ENCODE measurements at regions not wholly inside any gene's neighbourhood (a gene's known extent, or its start where the extent isn't known, plus 50 kb on each side); places are given as distances from the start of the nearest gene placed in this dataset.
"Not testable (repeated sequence)": the region's sequence is repeated elsewhere in the genome, so short reads cannot be mapped to it uniquely, and the experiment has no call there.

DNA sequence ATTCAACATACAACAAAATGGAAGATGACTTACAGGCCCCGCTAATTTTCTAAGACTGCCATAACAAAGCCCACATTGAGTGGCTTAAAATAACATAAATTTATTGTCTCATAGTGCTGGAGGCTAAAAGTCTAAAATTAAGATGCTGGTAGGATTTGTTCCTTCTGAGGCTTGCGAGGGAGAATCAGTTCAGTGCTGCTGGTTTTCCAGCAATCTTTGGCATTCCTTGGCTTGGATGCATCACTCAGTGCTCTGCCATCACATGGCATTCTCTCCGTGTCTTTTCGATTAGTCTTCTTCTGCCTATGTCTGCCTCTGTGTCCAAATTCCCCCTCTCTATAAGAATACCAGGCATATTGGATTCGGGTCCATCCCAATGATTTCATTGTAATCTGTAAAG lies 959.3 kb upstream of the TMEFF2 start:
- no peak for DNase-seq (ENCODE audit: low read depth)

DNA sequence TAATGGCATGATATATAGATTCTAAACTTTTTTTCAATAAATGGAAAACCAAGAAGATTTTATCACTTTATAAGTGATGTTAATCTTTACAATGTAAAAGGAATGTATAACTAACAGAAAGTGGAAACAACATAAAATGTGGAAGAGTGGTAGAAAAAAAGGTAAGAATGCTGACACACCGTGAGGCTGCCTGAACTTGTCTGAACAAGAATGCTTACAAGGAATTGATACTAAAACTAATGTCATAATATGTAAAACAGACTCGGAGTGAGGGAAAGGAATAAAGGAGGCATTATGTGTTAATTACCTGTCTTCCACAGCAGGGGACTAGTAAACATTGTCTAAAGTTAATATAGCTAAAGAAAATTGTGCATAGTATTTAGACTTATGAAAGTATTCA lies 958.8 kb upstream of the TMEFF2 start:
- no peak for DNase-seq (ENCODE audit: low read depth)

DNA sequence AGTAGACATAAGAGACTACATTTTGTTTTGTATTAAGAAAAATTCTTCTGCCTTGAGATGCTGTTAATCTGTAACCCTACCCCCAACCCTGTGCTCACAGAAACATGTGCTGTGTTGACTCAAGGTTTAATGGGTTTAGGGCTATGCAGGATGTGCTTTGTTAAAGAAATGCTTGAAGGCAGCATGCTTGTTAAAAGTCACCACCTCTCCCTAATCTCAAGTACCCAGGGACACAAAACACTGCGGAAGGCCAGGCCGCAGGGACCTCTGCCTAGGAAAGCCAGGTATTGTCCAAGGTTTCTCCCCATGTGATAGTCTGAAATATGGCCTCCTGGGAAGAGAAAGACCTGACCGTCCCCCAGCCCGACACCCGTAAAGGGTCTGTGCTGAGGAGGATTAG lies 947.7 kb upstream of the TMEFF2 start:
- DNase-seq (ENCODE audit: low read depth): not testable (repeated sequence)

DNA sequence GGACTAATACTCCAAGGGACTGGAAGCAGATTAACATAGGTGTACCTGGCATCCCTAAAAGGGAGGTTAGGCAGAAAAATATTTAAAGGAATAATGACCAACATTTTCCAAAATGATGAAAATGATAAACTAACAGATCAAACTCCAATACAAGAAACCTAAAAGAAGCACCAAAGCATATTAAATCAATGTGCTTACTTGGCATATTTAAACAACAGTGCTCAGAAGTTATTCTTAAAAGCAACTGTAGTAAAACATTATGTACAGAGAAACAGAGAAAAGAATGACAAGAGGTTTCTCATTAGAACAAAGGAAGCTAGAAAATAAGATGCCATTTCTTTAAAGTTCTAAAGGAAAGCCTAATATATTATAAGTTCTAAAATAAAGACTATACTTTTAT lies 947.3 kb upstream of the TMEFF2 start:
- no peak for DNase-seq (ENCODE audit: low read depth)

DNA sequence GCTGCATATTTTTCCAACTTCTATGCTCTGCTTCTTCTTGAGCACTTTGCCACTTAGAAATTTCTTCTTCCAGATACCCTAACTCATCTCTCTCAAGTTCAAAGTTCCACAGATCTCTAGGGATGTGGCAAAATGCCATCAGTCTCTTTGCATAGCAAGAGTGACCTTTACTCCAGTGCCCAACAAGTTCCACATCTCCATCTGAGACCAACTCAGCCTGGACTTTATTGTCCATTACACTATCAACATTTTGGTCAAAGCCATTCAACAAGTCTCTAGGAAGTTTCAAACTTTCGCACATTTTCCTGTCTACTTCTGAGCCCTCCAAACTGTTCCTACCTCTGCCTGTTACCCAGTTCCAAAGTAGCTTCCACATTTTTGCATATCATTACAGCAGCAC lies 946.2 kb upstream of the TMEFF2 start:
- DNase-seq (ENCODE audit: low read depth): not testable (repeated sequence)

DNA sequence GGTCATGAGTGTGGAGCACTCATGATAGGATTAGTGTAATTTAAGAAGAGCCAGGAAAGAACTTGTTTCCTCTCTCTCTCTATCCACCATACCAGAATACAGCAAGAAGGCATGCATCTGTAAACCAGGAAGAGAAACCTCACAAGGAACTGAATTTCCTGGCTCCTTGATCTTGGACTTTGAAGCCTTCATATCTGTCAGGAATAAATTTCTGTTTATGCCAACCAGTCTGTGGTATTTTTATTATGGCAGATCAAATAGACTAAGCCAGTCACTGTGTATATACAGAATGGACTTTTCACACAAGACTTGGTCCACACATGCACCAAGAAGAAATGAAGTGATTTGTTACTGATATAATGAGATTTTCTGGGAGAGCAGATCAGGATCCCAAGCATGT lies 930.1 kb upstream of the TMEFF2 start:
- no peak for DNase-seq (ENCODE audit: low read depth)

DNA sequence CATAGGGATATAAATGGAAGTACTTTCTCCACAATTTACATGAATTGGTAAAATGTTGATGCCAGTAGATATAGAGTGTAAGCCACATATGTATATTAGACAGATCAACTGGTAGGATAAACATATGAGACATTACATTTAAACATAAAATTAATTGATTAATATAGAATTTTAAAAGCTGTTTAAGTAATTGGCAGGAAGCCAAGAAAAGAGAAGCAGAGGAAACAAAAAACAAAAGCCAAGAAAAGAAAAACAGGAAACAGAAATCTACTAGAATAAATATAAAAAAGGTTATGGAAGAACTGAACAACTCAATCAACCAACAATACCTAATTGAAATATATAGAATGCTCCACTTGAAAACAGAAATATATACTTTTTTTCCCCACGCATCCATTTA lies 920.1 kb upstream of the TMEFF2 start:
- no peak for DNase-seq (ENCODE audit: low read depth)

DNA sequence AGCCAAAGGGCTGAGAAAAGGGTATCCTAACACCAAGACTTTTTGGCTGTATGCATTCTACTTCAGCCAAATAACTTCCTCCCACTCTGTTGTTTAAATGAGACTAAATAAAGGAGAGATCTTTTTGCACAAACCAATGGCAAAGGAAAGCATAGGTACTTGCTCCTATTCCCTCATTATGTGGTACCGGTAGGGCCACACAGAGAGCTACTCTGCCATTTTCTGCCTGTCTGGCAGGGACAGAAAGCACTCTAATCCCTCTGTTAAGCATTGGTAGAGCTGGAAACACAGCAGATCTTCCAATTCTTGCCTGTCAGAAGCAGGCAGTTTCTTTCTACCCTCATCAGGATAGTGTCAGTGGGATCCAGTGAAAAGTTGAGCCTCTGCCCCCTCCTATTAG lies 918.3 kb upstream of the TMEFF2 start:
- no peak for DNase-seq (ENCODE audit: low read depth)

DNA sequence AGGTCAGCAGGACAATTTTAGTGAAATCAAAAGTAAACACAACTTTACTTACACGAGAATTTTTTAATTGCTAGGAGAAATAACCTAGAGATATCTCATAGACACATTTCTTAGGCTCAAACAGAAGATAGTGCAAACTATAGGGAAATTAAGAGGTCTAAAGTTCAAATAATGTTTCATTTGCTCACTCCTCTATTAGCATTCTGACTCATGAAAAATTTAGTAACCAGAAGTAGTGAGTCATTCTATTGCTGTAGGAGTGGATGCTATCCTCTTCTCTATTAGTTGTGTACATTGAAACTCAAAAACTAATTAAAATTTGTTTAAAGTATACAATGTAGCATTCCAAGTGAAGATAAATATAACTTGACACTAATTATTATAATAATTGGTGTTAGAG lies 908.3 kb upstream of the TMEFF2 start:
- DNase-seq (ENCODE audit: low read depth): no peak

DNA sequence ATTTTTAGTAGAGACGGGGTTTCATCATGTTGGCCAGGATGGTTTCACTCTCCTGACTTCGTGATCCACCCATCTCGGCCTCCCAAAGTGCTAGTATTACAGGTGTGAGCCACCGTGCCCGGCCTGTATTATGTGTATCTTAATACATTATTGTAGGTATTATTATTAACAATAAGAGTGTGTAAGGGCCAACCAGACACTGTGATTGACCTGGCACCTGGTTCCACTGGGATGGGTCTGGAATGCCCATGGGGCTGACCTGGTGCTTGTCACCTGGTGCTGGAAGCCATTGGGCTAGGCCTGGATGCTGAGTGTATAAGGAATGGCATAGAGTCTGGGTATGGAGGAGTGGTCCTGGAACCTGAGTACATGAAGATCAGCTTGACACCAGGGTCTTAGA lies 906.9 kb upstream of the TMEFF2 start:
- no peak for DNase-seq (ENCODE audit: low read depth)

DNA sequence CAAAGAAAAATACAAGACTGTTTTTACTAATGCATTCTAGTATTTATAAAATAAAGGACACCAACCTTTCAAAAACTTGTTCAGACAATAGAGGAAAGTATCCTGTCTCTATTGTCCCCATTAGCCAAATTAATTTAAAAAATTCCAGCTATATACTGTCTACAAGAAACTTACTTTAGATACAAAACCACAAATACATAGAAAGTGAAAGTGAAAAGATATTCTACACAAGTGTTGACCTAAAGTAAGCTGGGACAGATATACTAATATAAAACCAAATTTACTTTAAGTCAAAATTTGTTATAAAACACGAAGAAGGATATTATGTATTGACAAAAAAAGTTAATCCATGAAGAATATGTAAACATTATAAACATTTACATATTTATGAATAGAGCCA lies 893.3 kb upstream of the TMEFF2 start:
- DNase-seq (ENCODE audit: low read depth): no peak

DNA sequence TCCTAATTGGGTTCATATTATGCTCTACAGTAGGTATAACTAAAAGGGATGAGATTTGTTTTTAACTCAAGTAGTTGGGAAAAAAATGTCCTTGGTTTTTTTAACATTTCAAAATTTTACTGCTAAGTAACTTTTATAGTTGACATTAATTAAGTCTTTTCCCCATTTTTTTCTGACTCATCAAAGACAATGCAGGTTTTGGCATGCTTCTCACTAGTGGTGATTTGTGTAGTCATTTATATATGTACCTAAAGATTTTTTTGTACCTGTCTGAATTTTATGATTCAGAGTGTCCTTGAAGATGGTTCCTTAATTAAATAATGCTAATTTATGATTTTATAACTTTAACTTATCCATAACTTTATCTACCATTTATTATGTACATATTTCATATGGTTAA lies 882.3 kb upstream of the TMEFF2 start:
- DNase-seq (ENCODE audit: low read depth): no peak

DNA sequence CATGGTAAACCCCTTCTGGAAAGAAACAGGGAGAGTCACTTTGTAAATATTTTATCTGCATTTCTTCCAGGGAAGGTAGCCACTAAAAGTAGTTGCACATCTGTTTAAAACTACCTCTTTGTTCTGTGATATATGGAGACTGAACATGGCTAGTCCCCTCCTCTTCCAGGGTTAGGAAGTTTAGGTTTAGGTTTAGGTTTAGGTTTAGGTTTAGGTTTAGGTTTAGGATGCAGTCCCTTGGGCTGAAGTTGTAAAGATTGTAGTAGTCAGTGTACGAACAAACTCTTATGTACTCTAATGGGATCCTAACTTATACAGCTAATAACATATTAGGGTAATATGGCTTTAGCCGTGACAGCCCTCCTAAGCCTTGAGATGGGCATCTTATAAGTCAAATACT lies 880.2 kb upstream of the TMEFF2 start:
- DNase-seq (ENCODE audit: low read depth): no peak

DNA sequence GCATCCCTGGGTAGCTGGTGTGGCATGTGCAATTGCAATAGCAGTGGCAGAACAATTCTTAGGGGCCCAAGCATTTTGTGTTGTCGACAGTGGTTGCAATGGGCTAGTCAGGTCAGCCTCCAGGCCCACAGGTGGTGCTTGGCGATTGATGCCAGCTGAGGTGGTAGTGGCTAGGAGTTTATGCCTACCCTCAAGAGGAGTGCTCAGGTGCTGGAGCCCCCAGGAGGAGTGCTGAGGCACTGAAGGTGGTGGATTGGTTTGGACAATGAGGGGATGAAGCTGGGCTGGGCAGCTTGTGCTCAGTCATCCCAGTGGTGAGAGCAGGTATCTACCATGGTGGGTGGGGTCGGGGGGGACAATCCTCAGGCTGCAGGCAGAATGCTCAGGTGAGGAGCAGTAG lies 877.9 kb upstream of the TMEFF2 start:
- no peak for DNase-seq (ENCODE audit: low read depth)

DNA sequence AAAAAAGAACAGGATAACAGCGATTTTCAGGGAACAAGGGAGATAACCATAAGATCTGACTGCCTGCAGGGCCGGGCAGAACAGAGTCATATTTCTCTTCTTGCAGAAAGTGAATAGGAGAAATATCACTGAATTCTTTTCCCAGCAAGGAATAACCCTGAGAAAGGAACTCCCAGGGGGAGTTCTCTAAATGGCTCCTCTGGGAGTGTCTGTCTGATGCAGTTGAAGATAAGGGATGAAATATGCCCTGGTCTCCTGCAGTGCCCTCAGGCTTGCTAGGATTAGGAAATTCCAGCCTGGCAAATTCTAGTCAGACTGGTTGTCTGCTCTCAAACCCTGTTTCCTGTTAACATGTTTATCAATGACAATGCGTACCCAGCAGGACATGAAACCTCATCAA lies 830.8 kb upstream of the TMEFF2 start:
- not testable (repeated sequence) for DNase-seq (ENCODE audit: low read depth)

DNA sequence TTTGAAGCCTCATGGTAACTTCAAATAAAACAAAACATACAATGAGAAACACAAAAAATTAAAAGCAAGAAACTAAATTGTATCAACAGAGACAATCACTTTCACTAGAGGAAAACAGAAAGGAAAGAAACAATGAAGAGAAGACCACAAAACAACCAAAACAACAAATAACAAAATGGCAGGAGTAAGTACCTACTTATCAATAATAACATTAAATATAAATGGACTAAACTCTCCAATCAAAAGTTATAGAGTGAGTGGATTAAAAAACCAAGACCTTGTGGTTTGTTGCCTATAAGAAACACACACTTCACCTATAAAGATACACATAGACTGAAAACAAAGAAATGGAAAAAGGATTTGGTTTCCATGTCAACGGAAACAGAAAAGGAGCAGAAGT lies 830.1 kb upstream of the TMEFF2 start:
- DNase-seq (ENCODE audit: low read depth): no peak

DNA sequence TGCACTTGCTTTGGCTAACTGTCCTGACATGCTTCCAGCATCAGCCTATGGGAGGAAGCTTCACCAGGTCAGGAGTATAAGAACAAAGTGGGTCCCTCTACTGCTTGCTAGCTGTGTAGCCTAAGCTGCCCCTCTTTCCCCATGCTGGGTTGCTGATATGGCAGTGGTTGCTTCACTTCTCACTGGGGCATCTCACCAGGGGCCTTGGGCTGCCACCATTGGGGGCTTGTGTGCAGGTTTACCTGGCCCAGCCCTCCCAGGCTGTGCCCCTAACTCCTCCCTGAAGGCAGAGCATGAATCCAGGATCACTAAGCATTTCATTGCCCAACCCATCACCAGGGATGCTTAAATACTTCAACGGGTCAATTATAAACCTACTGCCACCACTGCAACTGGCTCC lies 817.1 kb upstream of the TMEFF2 start:
- DNase-seq (ENCODE audit: low read depth): no peak

DNA sequence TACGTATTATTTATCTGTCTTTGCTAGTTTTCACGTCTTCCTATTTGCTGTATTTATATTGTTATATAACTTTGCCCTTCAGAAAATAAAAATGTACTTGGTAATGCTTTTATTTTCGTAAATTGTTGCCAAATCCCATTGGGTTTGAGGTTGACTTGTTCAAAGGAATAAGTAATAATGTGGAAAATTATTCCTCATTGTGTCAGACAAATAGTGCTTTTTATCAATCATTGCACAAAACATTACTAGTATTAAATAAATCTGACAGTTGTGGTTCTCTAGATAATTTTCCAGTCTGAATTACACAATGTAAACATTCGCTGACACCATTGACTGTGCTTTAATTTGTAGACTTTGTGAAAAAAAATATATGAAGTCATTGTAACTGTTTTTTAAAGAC lies 798.3 kb upstream of the TMEFF2 start:
- no peak for DNase-seq (ENCODE audit: low read depth)

DNA sequence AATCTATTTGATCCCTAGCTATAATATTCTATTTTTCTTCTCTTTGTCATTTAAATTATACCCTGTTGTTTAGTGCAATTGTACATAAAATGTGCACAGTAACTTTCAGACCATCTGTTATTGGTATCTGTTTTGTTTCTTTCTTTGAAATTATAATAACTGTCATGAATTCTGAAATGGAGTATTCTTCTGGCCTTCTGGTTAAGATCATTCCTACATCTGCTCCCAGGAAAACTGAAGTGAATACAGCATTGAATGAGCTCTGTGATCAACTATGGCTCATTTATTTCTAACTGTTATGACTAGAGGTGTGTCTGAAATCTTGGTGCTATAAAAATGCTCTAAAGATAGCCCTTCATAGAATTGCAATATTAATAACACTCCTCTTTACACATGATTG lies 788.4 kb upstream of the TMEFF2 start:
- no peak for DNase-seq (ENCODE audit: low read depth)

DNA sequence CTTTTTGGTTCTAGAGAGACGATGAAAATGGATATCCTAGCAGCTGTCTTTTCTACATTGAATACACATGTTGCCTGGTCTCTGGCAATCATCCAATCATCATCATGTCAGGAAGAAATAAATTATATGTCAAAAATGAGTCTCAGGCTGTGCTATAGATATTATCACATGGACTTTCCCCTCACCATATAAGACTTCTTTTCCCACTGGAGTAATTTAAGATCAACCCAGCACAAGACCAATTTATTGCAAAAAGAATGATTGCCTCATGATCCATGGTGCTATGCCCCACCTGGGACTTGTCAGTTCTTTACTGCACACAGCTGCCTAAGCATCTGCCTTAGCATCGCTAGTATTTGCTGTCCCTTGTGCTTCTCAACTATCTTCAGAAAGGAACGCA lies 783.7 kb upstream of the TMEFF2 start:
- no peak for DNase-seq (ENCODE audit: low read depth)

DNA sequence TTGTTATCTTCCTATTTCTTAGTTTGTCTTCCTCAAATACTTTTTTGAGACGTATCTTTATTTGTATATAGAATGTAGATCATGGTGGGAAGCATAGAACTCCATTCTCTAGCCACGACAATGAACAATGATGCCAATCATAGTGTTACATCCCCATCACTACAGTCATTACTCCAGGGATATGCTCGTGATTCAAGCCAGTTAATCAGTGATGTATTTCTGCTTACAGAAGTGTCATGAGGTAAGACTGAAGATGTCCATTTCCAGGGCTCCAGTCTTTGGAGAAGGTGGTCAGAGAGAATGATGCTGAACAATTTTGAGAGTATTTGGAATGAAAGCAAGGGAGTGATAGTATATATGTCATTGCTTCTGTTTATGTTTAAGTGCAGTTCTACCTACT lies 777.2 kb upstream of the TMEFF2 start:
- no peak for DNase-seq (ENCODE audit: low read depth)

DNA sequence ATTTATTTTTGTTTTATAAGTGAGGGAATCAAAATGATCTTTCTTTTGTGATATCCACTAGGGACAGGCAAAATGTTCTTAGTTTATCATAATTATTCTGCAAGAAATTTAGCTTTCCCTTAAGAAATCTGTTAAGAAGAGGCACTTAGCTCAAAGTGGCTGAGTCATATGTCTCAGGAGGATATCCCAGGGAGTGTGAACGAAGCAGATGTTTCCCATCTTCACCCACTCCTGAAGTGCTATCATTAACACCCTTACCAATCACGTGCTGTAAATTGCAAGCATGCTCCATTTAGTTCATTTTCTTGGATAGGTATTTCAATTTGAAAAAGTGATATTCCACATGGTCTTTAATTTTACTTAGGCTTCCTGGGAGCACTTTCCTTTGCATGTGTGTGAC lies 774.3 kb upstream of the TMEFF2 start:
- DNase-seq (ENCODE audit: low read depth): no peak

DNA sequence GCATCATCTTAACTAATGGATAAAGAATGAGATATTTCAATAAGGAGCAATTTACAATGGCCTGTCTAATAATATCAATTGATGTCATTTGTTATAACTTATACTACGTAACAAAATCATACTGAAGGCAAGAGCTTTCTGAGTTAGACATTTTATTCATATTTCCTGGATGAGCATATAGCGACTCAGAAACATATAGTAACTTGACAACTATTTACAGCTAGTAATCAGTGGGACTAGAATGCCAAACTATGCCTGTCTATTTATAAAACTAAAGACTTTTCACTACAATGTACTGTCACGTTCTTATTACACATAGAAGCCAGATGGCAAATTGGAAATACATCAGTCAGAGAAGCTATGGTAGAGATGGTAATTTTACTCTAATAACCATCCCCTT lies 766.2 kb upstream of the TMEFF2 start:
- DNase-seq (ENCODE audit: low read depth): no peak

DNA sequence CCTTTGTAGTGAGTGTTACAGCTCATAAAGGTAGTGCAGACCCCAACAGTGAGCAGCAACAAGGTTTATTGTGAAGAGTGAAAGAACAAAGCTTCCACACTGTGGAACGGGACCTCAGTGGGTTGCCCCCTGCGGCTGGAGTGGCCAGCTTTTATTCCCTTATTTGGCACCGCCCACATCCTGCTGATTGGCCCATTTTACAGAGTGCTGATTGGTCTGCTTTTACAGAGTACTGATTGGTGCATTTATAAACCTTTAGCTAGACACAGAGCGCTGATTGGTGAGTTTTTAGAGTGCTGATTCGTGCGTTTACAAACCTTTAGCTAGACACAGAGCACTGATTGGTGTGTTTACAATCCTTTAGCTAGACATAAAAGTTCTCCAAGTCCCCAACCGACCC lies 763.9 kb upstream of the TMEFF2 start:
- not testable (repeated sequence) for DNase-seq (ENCODE audit: low read depth)

DNA sequence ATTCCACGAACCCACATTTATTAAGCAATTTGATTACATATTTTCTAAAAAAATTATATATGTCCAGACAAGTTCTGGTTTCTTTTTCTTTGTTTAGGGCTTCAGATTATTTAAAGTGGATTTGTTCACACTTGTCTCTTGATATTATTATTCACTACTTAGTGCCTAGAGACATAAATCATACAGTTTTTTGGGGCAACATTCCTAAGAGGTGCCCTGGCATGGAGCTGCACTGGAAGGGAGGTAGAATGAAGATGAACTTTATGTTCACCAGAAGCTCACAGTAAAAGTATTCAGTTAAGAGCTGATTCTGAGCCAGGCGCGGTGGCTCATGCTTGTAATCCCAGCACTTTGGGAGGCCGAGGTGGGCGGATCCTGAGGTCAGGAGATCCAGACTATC lies 762.7 kb upstream of the TMEFF2 start:
- DNase-seq (ENCODE audit: low read depth): no peak

DNA sequence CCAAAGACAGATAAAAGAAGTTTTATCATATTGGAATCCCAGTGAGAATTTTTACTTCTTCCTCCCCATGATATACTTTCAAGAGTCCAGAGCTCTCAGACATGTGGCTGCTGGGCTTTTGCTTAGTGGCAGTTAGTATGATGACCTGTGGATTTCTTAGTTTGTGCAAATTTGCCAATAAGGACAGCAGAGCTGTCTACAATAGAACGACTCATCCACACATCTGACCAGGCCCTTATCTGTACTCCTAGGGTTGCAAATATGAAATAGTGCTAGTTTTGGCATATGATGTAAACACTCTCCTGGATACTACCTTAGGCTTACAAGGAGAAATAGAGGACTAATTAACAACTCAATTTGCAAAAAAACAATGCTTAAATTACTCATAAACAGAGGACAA lies 758.4 kb upstream of the TMEFF2 start:
- no peak for DNase-seq (ENCODE audit: low read depth)

Measured in activated T-cell treated with anti-CD3 and anti-CD28 coated beads for 24 hours (primary cell).